Endothelial cell (in vitro differentiated cells): ENCODE measurements at regions not wholly inside any gene's neighbourhood (a gene's known extent, or its start where the extent isn't known, plus 50 kb on each side); places are given as distances from the start of the nearest gene placed in this dataset.

Experiments used
- DNase-seq: peaks from one replicate; pipeline ENCODE4 v3.0.0; 2021; ENCODE audit warnings: low spot score
- H3K27ac Mint-ChIP-seq: one replicate; pipeline ENCODE4 v1.8.0; 2021; ENCODE audit warnings: mixed read lengths, inconsistent platforms; ENCODE audit not compliant: unreplicated experiment
- H3K27me3 Mint-ChIP-seq: one replicate; pipeline ENCODE4 v1.8.0; 2021; ENCODE audit warnings: mild to moderate bottlenecking, moderate library complexity, mixed read lengths, inconsistent platforms; ENCODE audit not compliant: unreplicated experiment
- H3K36me3 Mint-ChIP-seq: one replicate; pipeline ENCODE4 v1.8.0; 2021; ENCODE audit warnings: mild to moderate bottlenecking, low read depth, mixed read lengths, inconsistent platforms; ENCODE audit not compliant: unreplicated experiment
- H3K4me1 Mint-ChIP-seq: one replicate; pipeline ENCODE4 v1.8.0; 2021; ENCODE audit warnings: mild to moderate bottlenecking, mixed read lengths, inconsistent platforms; ENCODE audit not compliant: unreplicated experiment
- H3K4me3 Mint-ChIP-seq: one replicate; pipeline ENCODE4 v1.8.0; 2021; ENCODE audit warnings: mild to moderate bottlenecking, mixed read lengths, inconsistent platforms; ENCODE audit not compliant: unreplicated experiment
- H3K9me3 Mint-ChIP-seq: one replicate; pipeline ENCODE4 v1.8.0; 2021; ENCODE audit warnings: mixed read lengths, inconsistent platforms; ENCODE audit not compliant: unreplicated experiment
- TF ChIP-seq, protein P1 (sequence below): fragments of 200-600 bp; sonication (generic); IDR thresholded peaks from one replicate; pipeline ENCODE4 v1.5.0; 2021; ENCODE audit warnings: antibody characterized with exemption; ENCODE audit not compliant: unreplicated experiment

DNA sequence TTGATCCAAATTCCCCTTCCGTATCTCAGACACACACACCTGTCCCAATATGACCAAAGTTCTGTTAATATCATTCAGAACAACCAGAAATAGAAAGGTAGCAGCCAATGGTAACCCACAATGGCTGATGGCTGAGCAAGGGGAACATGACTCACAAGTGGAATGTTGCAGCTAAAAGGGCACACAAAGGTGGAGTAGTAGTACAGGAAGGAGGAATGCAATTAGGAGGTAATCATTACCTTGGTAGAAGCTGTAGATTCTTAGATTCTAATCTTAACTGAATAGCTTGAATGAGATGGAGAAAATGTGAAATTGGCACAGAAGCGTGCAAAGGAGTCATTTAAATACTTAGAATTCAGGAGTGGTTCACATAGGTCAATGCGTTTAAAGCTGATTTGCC lies 347.9 kb downstream of the NR2F2 start:
- Mint-ChIP-seq H3K9me3 (no peaks in the 10 kb centered on the region), H3K4me3 (no peak overlapping the region), H3K36me3 (no peaks in the 10 kb centered on the region), H3K27me3 (no peaks in the 10 kb centered on the region), H3K27ac (no peak overlapping the region), H3K4me1 (no peaks in the 10 kb centered on the region)
- DNase-seq = no peak
- TF ChIP-seq, protein P1, sequence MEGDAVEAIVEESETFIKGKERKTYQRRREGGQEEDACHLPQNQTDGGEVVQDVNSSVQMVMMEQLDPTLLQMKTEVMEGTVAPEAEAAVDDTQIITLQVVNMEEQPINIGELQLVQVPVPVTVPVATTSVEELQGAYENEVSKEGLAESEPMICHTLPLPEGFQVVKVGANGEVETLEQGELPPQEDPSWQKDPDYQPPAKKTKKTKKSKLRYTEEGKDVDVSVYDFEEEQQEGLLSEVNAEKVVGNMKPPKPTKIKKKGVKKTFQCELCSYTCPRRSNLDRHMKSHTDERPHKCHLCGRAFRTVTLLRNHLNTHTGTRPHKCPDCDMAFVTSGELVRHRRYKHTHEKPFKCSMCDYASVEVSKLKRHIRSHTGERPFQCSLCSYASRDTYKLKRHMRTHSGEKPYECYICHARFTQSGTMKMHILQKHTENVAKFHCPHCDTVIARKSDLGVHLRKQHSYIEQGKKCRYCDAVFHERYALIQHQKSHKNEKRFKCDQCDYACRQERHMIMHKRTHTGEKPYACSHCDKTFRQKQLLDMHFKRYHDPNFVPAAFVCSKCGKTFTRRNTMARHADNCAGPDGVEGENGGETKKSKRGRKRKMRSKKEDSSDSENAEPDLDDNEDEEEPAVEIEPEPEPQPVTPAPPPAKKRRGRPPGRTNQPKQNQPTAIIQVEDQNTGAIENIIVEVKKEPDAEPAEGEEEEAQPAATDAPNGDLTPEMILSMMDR = no peak

GRCh38 chr15:96687388-96688107 lies 357.0 kb downstream of the NR2F2 start:
- no peaks in the 10 kb centered on the region for H3K36me3 Mint-ChIP-seq
- no peak overlapping the region for H3K4me3 Mint-ChIP-seq
- no peaks in the 10 kb centered on the region for H3K27me3 Mint-ChIP-seq
- DNase-seq = no peak
- H3K27ac Mint-ChIP-seq = no peak overlapping the region
- TF ChIP-seq, protein P1 = no peak
- no peaks in the 10 kb centered on the region for H3K9me3 Mint-ChIP-seq
- H3K4me1 Mint-ChIP-seq = no peaks in the 10 kb centered on the region

DNA sequence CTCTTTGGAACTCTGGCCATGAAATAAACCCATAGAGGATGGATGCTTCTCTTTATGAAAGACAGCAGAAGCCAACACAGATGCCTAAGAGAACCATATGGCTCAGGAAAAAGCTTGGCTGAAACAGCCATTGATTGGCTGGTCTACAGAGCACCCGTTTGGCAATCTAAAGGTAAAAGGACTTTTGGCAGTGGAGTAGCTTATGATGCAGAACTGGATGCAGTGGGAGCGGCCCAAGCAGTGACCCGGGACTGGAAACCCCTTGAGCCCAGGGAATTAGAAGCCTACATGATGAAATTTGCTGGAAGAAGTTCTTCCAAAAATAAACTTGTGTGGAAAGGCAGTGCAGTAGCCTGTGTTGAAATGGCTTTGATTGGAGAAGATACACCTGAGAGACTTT lies 360.2 kb downstream of the NR2F2 start:
- Mint-ChIP-seq H3K9me3 (no peaks in the 10 kb centered on the region), H3K4me1 (no peaks in the 10 kb centered on the region), H3K4me3 (no peak overlapping the region), H3K27me3 (no peaks in the 10 kb centered on the region), H3K27ac (no peak overlapping the region), H3K36me3 (no peaks in the 10 kb centered on the region)
- TF ChIP-seq, protein P1 = no peak
- DNase-seq = no peak

GRCh38 chr15:96692826-96693225 lies 362.3 kb downstream of the NR2F2 start:
- H3K27me3 Mint-ChIP-seq = no peaks in the 10 kb centered on the region
- H3K36me3 Mint-ChIP-seq = no peaks in the 10 kb centered on the region
- DNase-seq = no peak
- H3K27ac Mint-ChIP-seq = no peak overlapping the region
- H3K9me3 Mint-ChIP-seq = no peaks in the 10 kb centered on the region
- H3K4me1 Mint-ChIP-seq = no peaks in the 10 kb centered on the region
- TF ChIP-seq, protein P1 = no peak
- H3K4me3 Mint-ChIP-seq = no peak overlapping the region

DNA sequence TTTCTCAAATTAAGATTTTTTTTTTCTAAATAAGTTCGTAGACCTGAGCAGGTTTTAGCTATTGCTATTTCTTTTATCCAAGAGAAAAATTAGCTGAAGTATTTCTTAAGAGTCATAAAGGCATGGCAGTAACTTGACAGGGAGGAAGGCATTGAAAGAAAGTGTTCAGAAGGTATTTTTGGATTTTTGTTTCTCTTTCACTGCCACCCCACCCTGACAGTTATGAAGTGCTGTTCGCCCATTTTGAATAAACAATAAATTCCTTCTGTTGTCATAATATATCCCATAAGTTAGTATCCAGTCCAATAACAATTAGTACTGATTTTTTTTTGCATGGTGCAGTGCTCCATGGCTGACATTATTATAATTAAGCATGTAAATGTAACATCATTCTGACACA lies 363.0 kb downstream of the NR2F2 start:
- H3K4me3 Mint-ChIP-seq = no peak overlapping the region
- no peaks in the 10 kb centered on the region for H3K27me3 Mint-ChIP-seq
- no peaks in the 10 kb centered on the region for H3K36me3 Mint-ChIP-seq
- no peaks in the 10 kb centered on the region for H3K4me1 Mint-ChIP-seq
- H3K27ac Mint-ChIP-seq = no peak overlapping the region
- no peak for DNase-seq
- H3K9me3 Mint-ChIP-seq = no peaks in the 10 kb centered on the region
- TF ChIP-seq, protein P1 = no peak
